Endothelial cell of umbilical vein (primary cell): ENCODE measurements at regions not wholly inside any gene's neighbourhood (a gene's known extent, or its start where the extent isn't known, plus 50 kb on each side); places are given as distances from the start of the nearest gene placed in this dataset.

Experiments
- BruUV-seq: library from RNA; stranded (reverse); fragments of 400-500 nt; replicated peaks from 2 replicates; lab custom pipeline; 2021; lab: Mats Ljungman, UMichigan
- CTCF ChIA-PET: fragments of 300-600, 350-600 bp; sonication (Branson Sonifier 250); formaldehyde crosslinking; loops from one replicate; lab custom pipeline; 2021; ENCODE audit warnings: antibody characterized with exemption, inconsistent platforms; lab: Charles Lee
- POLR2A ChIA-PET: fragments of 300-600, 350-600 bp; sonication (Branson Sonifier 250); formaldehyde crosslinking; loops from one replicate; lab custom pipeline; 2021; ENCODE audit warnings: antibody characterized with exemption, inconsistent platforms; lab: Charles Lee
- DNase-seq: peaks from one replicate; pipeline ENCODE4 v3.0.0-alpha.2; 2011; ENCODE audit warnings: low read depth, low spot score
- FAIRE-seq: peaks from 2 replicates; lab custom pipeline; 2011; peaks lifted over from hg19 to GRCh38; lab: Jason Lieb, UNC
- H2AFZ ChIP-seq: 2 replicates; pipeline ENCODE4 v1.6.0; 2012; ENCODE audit warnings: low read depth, low read length, control low read depth, inconsistent platforms
- H3K27ac ChIP-seq: 2 replicates; pipeline ENCODE4 v1.5.1; 2011; ENCODE audit warnings: low read depth, mild to moderate bottlenecking, control low read depth, low read length, moderate library complexity; ENCODE audit not compliant: insufficient read depth
- H3K27me3 ChIP-seq, 2 experiments: 2 replicates each; pipeline versions ENCODE4 v1.6.0 to v1.6.1; 2011; ENCODE audit warnings: low read length in 2 of 2, mixed read lengths in 1 of 2; ENCODE audit not compliant: control insufficient read depth in 2 of 2, insufficient read depth in 2 of 2
- H3K36me3 ChIP-seq, 2 experiments: 2 replicates in 1 of 2; 3 replicates in 1 of 2; pipeline ENCODE4 v1.5.1; 2011; ENCODE audit warnings: low read length in 2 of 2, mild to moderate bottlenecking in 1 of 2, moderate library complexity in 1 of 2; ENCODE audit not compliant: control insufficient read depth in 2 of 2, insufficient read depth in 2 of 2; ENCODE audit errors: extremely low read depth in 1 of 2
- H3K4me1 ChIP-seq: 3 replicates; pipeline ENCODE4 v1.5.1; 2011; ENCODE audit warnings: mild to moderate bottlenecking, low read length; ENCODE audit not compliant: control insufficient read depth, insufficient read depth; ENCODE audit errors: extremely low read depth
- H3K4me2 ChIP-seq: 2 replicates; pipeline ENCODE4 v1.6.1; 2011; ENCODE audit warnings: low read length, control low read depth, mixed read lengths; ENCODE audit not compliant: insufficient read depth
- H3K4me3 ChIP-seq, 3 experiments: fragments of 200-600 bp in 1 of 3; sonication (generic), shearing (Covaris generic) in 1 of 3; replicated peaks in 1 of 3; 2 replicates each; pipeline ENCODE4 v1.5.1; 2011 to 2016; ENCODE audit warnings: control low read depth in 3 of 3, low read length in 3 of 3, mild to moderate bottlenecking in 2 of 3, inconsistent platforms in 1 of 3, low read depth in 1 of 3, moderate library complexity in 1 of 3; ENCODE audit not compliant: insufficient read depth in 1 of 3
- H3K79me2 ChIP-seq: 2 replicates; pipeline ENCODE4 v1.6.0; 2012; ENCODE audit warnings: low read length, inconsistent platforms; ENCODE audit not compliant: control insufficient read depth, insufficient read depth
- H3K9ac ChIP-seq: replicated peaks from 2 replicates; pipeline ENCODE3; 2011; ENCODE audit warnings: low read length, control low read depth; ENCODE audit not compliant: insufficient read depth; ENCODE audit errors: extremely low read depth
- H3K9me1 ChIP-seq: replicated peaks from 3 replicates; pipeline ENCODE4 v1.6.0; 2011; ENCODE audit warnings: mild to moderate bottlenecking, low read length; ENCODE audit not compliant: control insufficient read depth, insufficient read depth; ENCODE audit errors: extremely low read depth
- H3K9me3 ChIP-seq: replicated peaks from 2 replicates; pipeline ENCODE4 v1.5.1; 2012; ENCODE audit warnings: low read length, inconsistent platforms; ENCODE audit not compliant: control insufficient read depth, insufficient read depth
- H4K20me1 ChIP-seq: replicated peaks from 2 replicates; pipeline ENCODE3; 2011; ENCODE audit warnings: mild to moderate bottlenecking, low read length; ENCODE audit not compliant: control insufficient read depth, insufficient read depth; ENCODE audit errors: extremely low read depth
- EZH2 ChIP-seq: IDR thresholded peaks from 2 replicates; pipeline ENCODE4 v1.6.1; 2012; ENCODE audit warnings: borderline replicate concordance, low read depth, mild to moderate bottlenecking, moderate library complexity, low read length, inconsistent platforms; ENCODE audit not compliant: severe bottlenecking
- FOS ChIP-seq: IDR thresholded peaks from 2 replicates; pipeline ENCODE4 v1.6.1; 2011; ENCODE audit warnings: mild to moderate bottlenecking, low read length, moderate library complexity, borderline replicate concordance; ENCODE audit not compliant: insufficient read depth
- GATA2 ChIP-seq: IDR thresholded peaks from 2 replicates; pipeline ENCODE4 v1.7.0; 2011; ENCODE audit warnings: low read depth, mild to moderate bottlenecking, moderate library complexity, mixed read lengths, low read length; ENCODE audit not compliant: insufficient read length, insufficient read depth
- JUN ChIP-seq: IDR thresholded peaks from 2 replicates; pipeline ENCODE4 v1.6.1; 2011; ENCODE audit warnings: borderline replicate concordance, low read depth; ENCODE audit not compliant: insufficient read length, insufficient read depth
- MYC ChIP-seq: IDR thresholded peaks from one replicate; pipeline ENCODE4 v1.6.1; 2011; ENCODE audit warnings: mild to moderate bottlenecking, low read depth, low read length
- POLR2A ChIP-seq: IDR thresholded peaks from 2 replicates; pipeline ENCODE4 v1.6.1; 2012; ENCODE audit warnings: low read depth, mild to moderate bottlenecking, control low read depth, low read length
- POLR2AphosphoS5 ChIP-seq: IDR thresholded peaks from 2 replicates; pipeline ENCODE4 v1.6.1; 2012; ENCODE audit warnings: low read depth, mild to moderate bottlenecking, control low read depth, low read length, moderate library complexity; ENCODE audit not compliant: insufficient read depth
- dilution Hi-C: fragments of 300-500 bp; cut with MboI; formaldehyde crosslinking; loops from one replicate; pipeline ENCODE4 v1.15.0; 2019; ENCODE audit warnings: low sequenced_read_pairs; ENCODE audit not compliant: extremely low pct_ligation_motif_present
- intact Hi-C: fragments of 100-400 bp; cut with micrococcal nuclease; formaldehyde crosslinking; loops from one replicate; pipeline ENCODE4 v1.10.0; 2022
- TF ChIP-seq, protein P1 (sequence below): IDR thresholded peaks from 2 replicates; pipeline ENCODE4 v1.6.1; 2011; ENCODE audit not compliant: insufficient read depth, insufficient read length
- TF ChIP-seq, protein P2 (sequence below), 2 donors: IDR thresholded peaks; 1 replicate in 1 of 2; 2 replicates in 1 of 2; pipeline ENCODE4 v1.5.1; 2011; ENCODE audit warnings: low read length in 2 of 2, mild to moderate bottlenecking in 2 of 2, moderate library complexity in 2 of 2, control low read depth in 1 of 2, inconsistent platforms in 1 of 2, low read depth in 1 of 2; ENCODE audit not compliant: insufficient read depth in 1 of 2; ENCODE audit errors: extremely low read depth in 1 of 2

DNA sequence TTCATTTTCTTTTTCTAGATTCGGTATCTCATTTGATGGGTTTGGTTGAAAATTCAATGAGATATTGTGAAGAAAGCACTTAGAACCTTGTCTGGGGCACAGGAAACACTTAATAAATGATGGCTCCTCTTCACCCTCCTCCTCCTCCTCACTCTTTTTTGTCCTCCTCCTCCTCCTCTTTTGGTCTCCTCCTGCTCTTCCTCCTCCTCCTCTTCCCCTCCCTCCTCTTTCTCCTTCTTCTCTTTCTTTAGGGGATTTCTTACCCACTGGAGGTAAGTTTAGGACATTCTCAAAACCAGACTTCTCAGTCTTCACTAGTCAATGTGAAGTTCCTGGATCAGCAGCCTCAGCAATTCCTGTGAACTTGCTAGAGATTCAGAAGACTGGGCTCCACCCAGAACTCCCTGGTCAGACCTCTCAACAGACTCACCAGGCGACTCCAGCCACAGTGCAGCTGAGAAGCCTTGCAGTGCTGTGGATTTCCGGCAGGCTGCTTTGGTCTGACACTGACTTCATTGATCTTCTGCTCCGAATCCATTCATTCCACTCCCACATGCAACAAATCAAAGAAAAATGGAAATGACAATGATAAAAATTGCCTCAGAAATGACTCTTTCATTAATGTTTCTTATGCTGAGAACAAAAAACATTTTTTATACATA is 368.6 kb upstream of the B3GAT1 start:
- DNase-seq (no peak), FAIRE-seq (no peak)
- H3K79me2 ChIP-seq, result no peaks in the 10 kb centered on the region
- no peaks in the 10 kb centered on the region for H3K27me3 ChIP-seq
- no peaks in the 10 kb centered on the region for H3K9me1 ChIP-seq
- no TSS peak for BruUV-seq
- no peaks in the 10 kb centered on the region for H3K36me3 ChIP-seq
- TF ChIP-seq JUN (no peak), MYC (no peak), POLR2A (no peak), EZH2 (no peak), POLR2AphosphoS5 (no peak), GATA2 (no peak), FOS (no peak)
- TF ChIP-seq, protein P1, sequence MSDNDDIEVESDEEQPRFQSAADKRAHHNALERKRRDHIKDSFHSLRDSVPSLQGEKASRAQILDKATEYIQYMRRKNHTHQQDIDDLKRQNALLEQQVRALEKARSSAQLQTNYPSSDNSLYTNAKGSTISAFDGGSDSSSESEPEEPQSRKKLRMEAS, result no peak
- TF ChIP-seq, protein P2, sequence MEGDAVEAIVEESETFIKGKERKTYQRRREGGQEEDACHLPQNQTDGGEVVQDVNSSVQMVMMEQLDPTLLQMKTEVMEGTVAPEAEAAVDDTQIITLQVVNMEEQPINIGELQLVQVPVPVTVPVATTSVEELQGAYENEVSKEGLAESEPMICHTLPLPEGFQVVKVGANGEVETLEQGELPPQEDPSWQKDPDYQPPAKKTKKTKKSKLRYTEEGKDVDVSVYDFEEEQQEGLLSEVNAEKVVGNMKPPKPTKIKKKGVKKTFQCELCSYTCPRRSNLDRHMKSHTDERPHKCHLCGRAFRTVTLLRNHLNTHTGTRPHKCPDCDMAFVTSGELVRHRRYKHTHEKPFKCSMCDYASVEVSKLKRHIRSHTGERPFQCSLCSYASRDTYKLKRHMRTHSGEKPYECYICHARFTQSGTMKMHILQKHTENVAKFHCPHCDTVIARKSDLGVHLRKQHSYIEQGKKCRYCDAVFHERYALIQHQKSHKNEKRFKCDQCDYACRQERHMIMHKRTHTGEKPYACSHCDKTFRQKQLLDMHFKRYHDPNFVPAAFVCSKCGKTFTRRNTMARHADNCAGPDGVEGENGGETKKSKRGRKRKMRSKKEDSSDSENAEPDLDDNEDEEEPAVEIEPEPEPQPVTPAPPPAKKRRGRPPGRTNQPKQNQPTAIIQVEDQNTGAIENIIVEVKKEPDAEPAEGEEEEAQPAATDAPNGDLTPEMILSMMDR (IDR thresholded peaks at IDR 0.05; ENCODE audit: extremely low read depth in 1 of 2, insufficient read depth in 1 of 2, low read depth in 1 of 2, low read length in 2 of 2), result no peak
- H3K27ac ChIP-seq, result no peak overlapping the region
- H3K4me1 ChIP-seq, result no peaks in the 10 kb centered on the region
- H3K4me2 ChIP-seq, result no peak overlapping the region
- ChIA-PET CTCF (no interaction called here), POLR2A (no interaction called here)
- no peaks in the 10 kb centered on the region for H3K9me3 ChIP-seq
- no peak overlapping the region for H3K4me3 ChIP-seq
- intact Hi-C loops, result no loop called here
- no peaks in the 10 kb centered on the region for H4K20me1 ChIP-seq
- H3K9ac ChIP-seq, result no peak overlapping the region
- no peak overlapping the region for H2AFZ ChIP-seq
- dilution Hi-C loops, result no loop called here
